Tibial nerve (tissue), 4 donors: ENCODE measurements at regions not wholly inside any gene's neighbourhood (a gene's known extent, or its start where the extent isn't known, plus 50 kb on each side); places are given as distances from the start of the nearest gene placed in this dataset.

Experiments used
- EP300 ChIP-seq, 2 donors: sonication (generic); formaldehyde crosslinking; IDR thresholded peaks; one replicate each; pipeline ENCODE4 v1.6.1; 2017; ENCODE audit warnings: antibody characterized with exemption in 2 of 2, mild to moderate bottlenecking in 1 of 2
- POLR2A ChIP-seq, 2 donors: fragments of 450-650 bp; IDR thresholded peaks; one replicate each; pipeline ENCODE4 v1.6.1; 2017; ENCODE audit warnings: antibody characterized with exemption in 2 of 2, mild to moderate bottlenecking in 2 of 2, moderate library complexity in 2 of 2
- TF ChIP-seq, protein P1 (sequence below), 5 experiments: fragments of 200-600 bp in 3 of 5; fragments of 450-650 bp in 2 of 5; sonication (generic) in 3 of 5; IDR thresholded peaks; one replicate each; pipeline ENCODE4 v1.5.1; 2016 to 2019; ENCODE audit warnings: antibody characterized with exemption in 5 of 5, mild to moderate bottlenecking in 3 of 5, moderate library complexity in 2 of 5

- TF ChIP-seq, protein P1, sequence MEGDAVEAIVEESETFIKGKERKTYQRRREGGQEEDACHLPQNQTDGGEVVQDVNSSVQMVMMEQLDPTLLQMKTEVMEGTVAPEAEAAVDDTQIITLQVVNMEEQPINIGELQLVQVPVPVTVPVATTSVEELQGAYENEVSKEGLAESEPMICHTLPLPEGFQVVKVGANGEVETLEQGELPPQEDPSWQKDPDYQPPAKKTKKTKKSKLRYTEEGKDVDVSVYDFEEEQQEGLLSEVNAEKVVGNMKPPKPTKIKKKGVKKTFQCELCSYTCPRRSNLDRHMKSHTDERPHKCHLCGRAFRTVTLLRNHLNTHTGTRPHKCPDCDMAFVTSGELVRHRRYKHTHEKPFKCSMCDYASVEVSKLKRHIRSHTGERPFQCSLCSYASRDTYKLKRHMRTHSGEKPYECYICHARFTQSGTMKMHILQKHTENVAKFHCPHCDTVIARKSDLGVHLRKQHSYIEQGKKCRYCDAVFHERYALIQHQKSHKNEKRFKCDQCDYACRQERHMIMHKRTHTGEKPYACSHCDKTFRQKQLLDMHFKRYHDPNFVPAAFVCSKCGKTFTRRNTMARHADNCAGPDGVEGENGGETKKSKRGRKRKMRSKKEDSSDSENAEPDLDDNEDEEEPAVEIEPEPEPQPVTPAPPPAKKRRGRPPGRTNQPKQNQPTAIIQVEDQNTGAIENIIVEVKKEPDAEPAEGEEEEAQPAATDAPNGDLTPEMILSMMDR (IDR thresholded peaks at IDR 0.05): no peak
- TF ChIP-seq POLR2A (IDR thresholded peaks at IDR 0.05): no peak
- TF ChIP-seq EP300 (IDR thresholded peaks at IDR 0.05): no peak
These were observed 71.7 kb downstream of the ARL4A start for GRCh38 chr7:12759151-12759550.
